GM12878 (cell line): ENCODE measurements at regions not wholly inside any gene's neighbourhood (a gene's known extent, or its start where the extent isn't known, plus 50 kb on each side); places are given as distances from the start of the nearest gene placed in this dataset.

Source experiments
- ATF3 ChIP-seq: IDR thresholded peaks from 2 replicates; pipeline ENCODE4 v1.6.1; 2011; ENCODE audit warnings: low read depth, mild to moderate bottlenecking, low read length, moderate library complexity, borderline replicate concordance; ENCODE audit errors: extremely low read depth
- CTCF ChIP-seq, 3 experiments: IDR thresholded peaks in 2 of 3; conservative IDR thresholded peaks in 1 of 3; 2 replicates each; pipeline ENCODE4 v1.5.1; 2011; ENCODE audit warnings: low read depth in 3 of 3, low read length in 3 of 3, mild to moderate bottlenecking in 3 of 3, control low read depth in 2 of 3, moderate library complexity in 2 of 3, inconsistent platforms in 1 of 3, mixed read lengths in 1 of 3; ENCODE audit not compliant: control insufficient read depth in 2 of 3, insufficient read depth in 1 of 3; ENCODE audit errors: extremely low read depth in 1 of 3
- ELK1 ChIP-seq: IDR thresholded peaks from 2 replicates; pipeline ENCODE4 v1.6.1; 2012; ENCODE audit warnings: low read depth, low read length, improper control_type of control experiment
- HDGF ChIP-seq: fragments of 450-650 bp; IDR thresholded peaks from 2 replicates; pipeline ENCODE4 v1.6.1; 2016; ENCODE audit warnings: antibody characterized with exemption
- MEF2B ChIP-seq: fragments of 450-650 bp; IDR thresholded peaks from 2 replicates; pipeline ENCODE4 v1.6.1; 2018; ENCODE audit warnings: mild to moderate bottlenecking, moderate library complexity; ENCODE audit not compliant: partially characterized antibody, poor library complexity, severe bottlenecking
- NR2C2 ChIP-seq: IDR thresholded peaks from 2 replicates; pipeline ENCODE4 v1.6.1; 2011; ENCODE audit warnings: borderline replicate concordance, low read depth; ENCODE audit not compliant: control insufficient read depth, insufficient read length
- NRF1 ChIP-seq: conservative IDR thresholded peaks from 2 replicates; pipeline ENCODE4 v1.6.1; 2011; ENCODE audit warnings: mild to moderate bottlenecking, low read depth, low read length, improper control_type of control experiment
- POLR2A ChIP-seq: IDR thresholded peaks from 2 replicates; pipeline ENCODE4 v1.6.1; 2011; ENCODE audit warnings: low read depth, mild to moderate bottlenecking, low read length
- RAD21 ChIP-seq: IDR thresholded peaks from 2 replicates; pipeline ENCODE4 v1.6.1; 2011; ENCODE audit warnings: mild to moderate bottlenecking, low read depth, low read length, moderate library complexity; ENCODE audit not compliant: insufficient read depth
- RELA ChIP-seq: fragments of 450-650 bp; IDR thresholded peaks from 2 replicates; pipeline ENCODE4 v1.8.0; 2014; ENCODE audit warnings: borderline replicate concordance; ENCODE audit not compliant: partially characterized antibody
- SIN3A ChIP-seq: IDR thresholded peaks from 2 replicates; pipeline ENCODE4 v1.6.1; 2012; ENCODE audit warnings: low read depth, low read length, improper control_type of control experiment
- TAF1 ChIP-seq: IDR thresholded peaks from 2 replicates; pipeline ENCODE4 v1.6.1; 2011; ENCODE audit warnings: mild to moderate bottlenecking, low read depth, low read length, borderline replicate concordance
- ZBTB40 ChIP-seq: fragments of 450-650 bp; IDR thresholded peaks from 2 replicates; pipeline ENCODE4 v1.6.1; 2016; ENCODE audit warnings: mild to moderate bottlenecking, moderate library complexity, borderline replicate concordance

- TF ChIP-seq HDGF = no peak
- no peak for TF ChIP-seq RELA
- no peak for TF ChIP-seq RAD21
- no peak for TF ChIP-seq NRF1
- TF ChIP-seq MEF2B = no peak
- TF ChIP-seq ZBTB40 = no peak
- TF ChIP-seq CTCF (IDR thresholded peaks at IDR 0.05 in 2 of 3, conservative IDR thresholded peaks at IDR 0.05 in 1 of 3; ENCODE audit: control insufficient read depth in 2 of 3, extremely low read depth in 1 of 3, insufficient read depth in 1 of 3, low read depth in 3 of 3, low read length in 3 of 3) = no peak
- no peak for TF ChIP-seq TAF1
- no peak for TF ChIP-seq NR2C2
- TF ChIP-seq POLR2A = no peak
- no peak for TF ChIP-seq ELK1
- TF ChIP-seq ATF3 = no peak
- no peak for TF ChIP-seq SIN3A
Observed at GRCh38 chr9:82438581-82438980, 450.0 kb downstream of the SPATA31D1 start.
